Panc1 (cell line): ENCODE measurements at regions not wholly inside any gene's neighbourhood (a gene's known extent, or its start where the extent isn't known, plus 50 kb on each side); places are given as distances from the start of the nearest gene placed in this dataset.

Source experiments
- ATAC-seq: fragments of 200-7000 bp; cut with Tn5 transposase; 2 replicates; pipeline ENCODE4 v1.9.1; 2020; ENCODE audit warnings: mild to moderate bottlenecking, moderate library complexity
- BruUV-seq: library from RNA; stranded (reverse); fragments of 400-500 nt; replicated peaks from 2 replicates; lab custom pipeline; 2021; lab: Mats Ljungman, UMichigan
- CTCF ChIA-PET: fragments of 300-600 bp; sonication (Branson Sonifier 250); formaldehyde crosslinking; loops from one replicate; lab custom pipeline; 2022; ENCODE audit warnings: antibody characterized with exemption; lab: Charles Lee
- POLR2A ChIA-PET: fragments of 300-600 bp; sonication (Branson Sonifier 250); formaldehyde crosslinking; loops from one replicate; lab custom pipeline; 2022; ENCODE audit warnings: antibody characterized with exemption; lab: Charles Lee
- DNase-seq: peaks from one replicate; pipeline ENCODE4 v3.0.0-alpha.2; 2010; ENCODE audit warnings: low read depth, low spot score
- H3K27ac ChIP-seq: 2 replicates; pipeline ENCODE4 v1.5.1; 2011; ENCODE audit warnings: mild to moderate bottlenecking, low read length, inconsistent platforms
- H3K27me3 ChIP-seq: fragments of 200-500 bp; sonication (Bioruptor generic); 2 replicates; pipeline ENCODE4 v1.6.0; 2014; ENCODE audit warnings: low read length, inconsistent platforms; ENCODE audit not compliant: control insufficient read depth, insufficient read depth
- H3K36me3 ChIP-seq: fragments of 200-500 bp; sonication (Bioruptor generic); 2 replicates; pipeline ENCODE4 v1.5.1; 2014; ENCODE audit warnings: inconsistent platforms, mild to moderate bottlenecking, low read length, moderate library complexity; ENCODE audit not compliant: control insufficient read depth, insufficient read depth
- H3K4me1 ChIP-seq: 2 replicates; pipeline ENCODE4 v1.5.1; 2011; ENCODE audit warnings: inconsistent platforms, mild to moderate bottlenecking, low read length, moderate library complexity; ENCODE audit not compliant: control insufficient read depth, insufficient read depth
- H3K4me3 ChIP-seq, 2 experiments: 2 replicates each; pipeline ENCODE4 v1.5.1; 2011 to 2012; ENCODE audit warnings: low read depth in 2 of 2, low read length in 2 of 2, mild to moderate bottlenecking in 2 of 2, inconsistent platforms in 1 of 2, moderate library complexity in 1 of 2
- H3K9me3 ChIP-seq: fragments of 200-500 bp; sonication (Bioruptor generic); 2 replicates; pipeline ENCODE4 v1.5.1; 2014; ENCODE audit warnings: low read depth, mild to moderate bottlenecking, inconsistent platforms, low read length, moderate library complexity; ENCODE audit not compliant: control insufficient read depth, insufficient read depth
- POLR2AphosphoS5 ChIP-seq: IDR thresholded peaks from 2 replicates; pipeline ENCODE4 v1.6.1; 2012; ENCODE audit warnings: mild to moderate bottlenecking, low read depth, low read length, moderate library complexity
- SIN3A ChIP-seq: IDR thresholded peaks from 2 replicates; pipeline ENCODE4 v1.6.1; 2012; ENCODE audit warnings: low read depth, mild to moderate bottlenecking, low read length, moderate library complexity, borderline replicate concordance; ENCODE audit not compliant: insufficient read depth
- TCF7L2 ChIP-seq: IDR thresholded peaks from 2 replicates; pipeline ENCODE4 v1.6.1; 2011; ENCODE audit warnings: mild to moderate bottlenecking, low read depth, low read length, inconsistent platforms
- in situ Hi-C: cut with HindIII; loops from 2 replicates; pipeline ENCODE4 v1.10.0; 2016; ENCODE audit warnings: low sequenced_read_pairs, low pct_unique_long_range_greater_than_20kb
- intact Hi-C: fragments of 100-400 bp; cut with micrococcal nuclease; formaldehyde crosslinking; loops from one replicate; pipeline ENCODE4 v1.10.0; 2022; ENCODE audit not compliant: unreplicated experiment
- TF ChIP-seq, protein P1 (sequence below), 2 experiments: IDR thresholded peaks; 2 replicates each; pipeline ENCODE4 v1.6.1; 2011 to 2012; ENCODE audit warnings: low read depth in 2 of 2, control low read depth in 1 of 2, low read length in 1 of 2, mild to moderate bottlenecking in 1 of 2, moderate library complexity in 1 of 2; ENCODE audit not compliant: insufficient read depth in 1 of 2
- TF ChIP-seq, protein P2 (sequence below): fragments of 450-650 bp; IDR thresholded peaks from 2 replicates; pipeline ENCODE4 v1.5.1; 2017; ENCODE audit warnings: mild to moderate bottlenecking

DNA sequence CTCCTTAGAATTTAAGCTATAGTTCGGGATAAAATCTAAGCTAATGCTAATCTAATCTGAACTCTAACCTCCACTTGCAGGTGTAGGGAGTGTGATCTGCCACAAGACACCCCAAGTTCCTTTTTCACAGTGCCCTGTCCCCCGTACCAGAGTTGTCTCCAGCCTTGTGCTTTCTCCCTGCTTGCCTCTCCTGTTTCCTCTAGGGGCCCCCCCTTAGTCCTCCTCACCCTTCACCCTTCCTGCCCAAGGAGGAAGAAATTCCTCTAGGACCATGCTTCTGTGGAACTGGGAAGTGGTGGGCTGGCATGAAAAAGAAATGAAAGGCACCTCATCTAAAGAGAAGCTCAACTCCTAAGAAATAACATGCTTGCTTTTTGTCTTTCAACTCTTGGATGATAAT is 50.2 kb upstream of the BCL9 start:
- no peaks in the 10 kb centered on the region for H3K9me3 ChIP-seq
- no peaks in the 10 kb centered on the region for H3K36me3 ChIP-seq
- no peak overlapping the region for H3K4me3 ChIP-seq
- no peak for ATAC-seq
- intact Hi-C loops, result no loop called here
- TF ChIP-seq POLR2AphosphoS5, result no peak
- TF ChIP-seq, protein P1, sequence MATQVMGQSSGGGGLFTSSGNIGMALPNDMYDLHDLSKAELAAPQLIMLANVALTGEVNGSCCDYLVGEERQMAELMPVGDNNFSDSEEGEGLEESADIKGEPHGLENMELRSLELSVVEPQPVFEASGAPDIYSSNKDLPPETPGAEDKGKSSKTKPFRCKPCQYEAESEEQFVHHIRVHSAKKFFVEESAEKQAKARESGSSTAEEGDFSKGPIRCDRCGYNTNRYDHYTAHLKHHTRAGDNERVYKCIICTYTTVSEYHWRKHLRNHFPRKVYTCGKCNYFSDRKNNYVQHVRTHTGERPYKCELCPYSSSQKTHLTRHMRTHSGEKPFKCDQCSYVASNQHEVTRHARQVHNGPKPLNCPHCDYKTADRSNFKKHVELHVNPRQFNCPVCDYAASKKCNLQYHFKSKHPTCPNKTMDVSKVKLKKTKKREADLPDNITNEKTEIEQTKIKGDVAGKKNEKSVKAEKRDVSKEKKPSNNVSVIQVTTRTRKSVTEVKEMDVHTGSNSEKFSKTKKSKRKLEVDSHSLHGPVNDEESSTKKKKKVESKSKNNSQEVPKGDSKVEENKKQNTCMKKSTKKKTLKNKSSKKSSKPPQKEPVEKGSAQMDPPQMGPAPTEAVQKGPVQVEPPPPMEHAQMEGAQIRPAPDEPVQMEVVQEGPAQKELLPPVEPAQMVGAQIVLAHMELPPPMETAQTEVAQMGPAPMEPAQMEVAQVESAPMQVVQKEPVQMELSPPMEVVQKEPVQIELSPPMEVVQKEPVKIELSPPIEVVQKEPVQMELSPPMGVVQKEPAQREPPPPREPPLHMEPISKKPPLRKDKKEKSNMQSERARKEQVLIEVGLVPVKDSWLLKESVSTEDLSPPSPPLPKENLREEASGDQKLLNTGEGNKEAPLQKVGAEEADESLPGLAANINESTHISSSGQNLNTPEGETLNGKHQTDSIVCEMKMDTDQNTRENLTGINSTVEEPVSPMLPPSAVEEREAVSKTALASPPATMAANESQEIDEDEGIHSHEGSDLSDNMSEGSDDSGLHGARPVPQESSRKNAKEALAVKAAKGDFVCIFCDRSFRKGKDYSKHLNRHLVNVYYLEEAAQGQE (IDR thresholded peaks at IDR 0.05; ENCODE audit: insufficient read depth in 1 of 2, low read depth in 2 of 2, low read length in 1 of 2), result no peak
- TF ChIP-seq TCF7L2, result no peak
- TF ChIP-seq, protein P2, sequence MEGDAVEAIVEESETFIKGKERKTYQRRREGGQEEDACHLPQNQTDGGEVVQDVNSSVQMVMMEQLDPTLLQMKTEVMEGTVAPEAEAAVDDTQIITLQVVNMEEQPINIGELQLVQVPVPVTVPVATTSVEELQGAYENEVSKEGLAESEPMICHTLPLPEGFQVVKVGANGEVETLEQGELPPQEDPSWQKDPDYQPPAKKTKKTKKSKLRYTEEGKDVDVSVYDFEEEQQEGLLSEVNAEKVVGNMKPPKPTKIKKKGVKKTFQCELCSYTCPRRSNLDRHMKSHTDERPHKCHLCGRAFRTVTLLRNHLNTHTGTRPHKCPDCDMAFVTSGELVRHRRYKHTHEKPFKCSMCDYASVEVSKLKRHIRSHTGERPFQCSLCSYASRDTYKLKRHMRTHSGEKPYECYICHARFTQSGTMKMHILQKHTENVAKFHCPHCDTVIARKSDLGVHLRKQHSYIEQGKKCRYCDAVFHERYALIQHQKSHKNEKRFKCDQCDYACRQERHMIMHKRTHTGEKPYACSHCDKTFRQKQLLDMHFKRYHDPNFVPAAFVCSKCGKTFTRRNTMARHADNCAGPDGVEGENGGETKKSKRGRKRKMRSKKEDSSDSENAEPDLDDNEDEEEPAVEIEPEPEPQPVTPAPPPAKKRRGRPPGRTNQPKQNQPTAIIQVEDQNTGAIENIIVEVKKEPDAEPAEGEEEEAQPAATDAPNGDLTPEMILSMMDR, result no peak; the same call in 1 of the 2 replicates
- TF ChIP-seq SIN3A, result no peak
- no peak for DNase-seq
- H3K4me1 ChIP-seq, result no peaks in the 10 kb centered on the region
- in situ Hi-C loops, result no loop called here
- ChIA-PET CTCF (interaction anchor here (0.9 kb wide), 1 partner anchor 402 kb away, joined by 3 read pairs; no protein-coding TSS in a partner anchor), POLR2A (no interaction called here)
- H3K27me3 ChIP-seq, result no peaks in the 10 kb centered on the region
- no peak overlapping the region for H3K27ac ChIP-seq
- no TSS peak for BruUV-seq
